GM13976 (cell line): ENCODE measurements at regions not wholly inside any gene's neighbourhood (a gene's known extent, or its start where the extent isn't known, plus 50 kb on each side); places are given as distances from the start of the nearest gene placed in this dataset.

Source experiments
- DNase-seq: peaks from one replicate; pipeline ENCODE4 v3.0.0; 2012; ENCODE audit warnings: low spot score
- CTCF ChIP-seq: IDR thresholded peaks from 2 replicates; pipeline ENCODE4 v1.5.1; 2012; ENCODE audit warnings: borderline replicate concordance, mild to moderate bottlenecking; ENCODE audit not compliant: insufficient read depth; ENCODE audit errors: extremely low read depth, missing control alignments, control extremely low read depth
- in situ Hi-C: fragments of 300-500 bp; cut with MboI; formaldehyde crosslinking; loops from one replicate; pipeline ENCODE4 v1.12.0; 2022; ENCODE audit warnings: low sequenced_read_pairs, mixed read lengths, inconsistent platforms; ENCODE audit not compliant: unreplicated experiment

DNA sequence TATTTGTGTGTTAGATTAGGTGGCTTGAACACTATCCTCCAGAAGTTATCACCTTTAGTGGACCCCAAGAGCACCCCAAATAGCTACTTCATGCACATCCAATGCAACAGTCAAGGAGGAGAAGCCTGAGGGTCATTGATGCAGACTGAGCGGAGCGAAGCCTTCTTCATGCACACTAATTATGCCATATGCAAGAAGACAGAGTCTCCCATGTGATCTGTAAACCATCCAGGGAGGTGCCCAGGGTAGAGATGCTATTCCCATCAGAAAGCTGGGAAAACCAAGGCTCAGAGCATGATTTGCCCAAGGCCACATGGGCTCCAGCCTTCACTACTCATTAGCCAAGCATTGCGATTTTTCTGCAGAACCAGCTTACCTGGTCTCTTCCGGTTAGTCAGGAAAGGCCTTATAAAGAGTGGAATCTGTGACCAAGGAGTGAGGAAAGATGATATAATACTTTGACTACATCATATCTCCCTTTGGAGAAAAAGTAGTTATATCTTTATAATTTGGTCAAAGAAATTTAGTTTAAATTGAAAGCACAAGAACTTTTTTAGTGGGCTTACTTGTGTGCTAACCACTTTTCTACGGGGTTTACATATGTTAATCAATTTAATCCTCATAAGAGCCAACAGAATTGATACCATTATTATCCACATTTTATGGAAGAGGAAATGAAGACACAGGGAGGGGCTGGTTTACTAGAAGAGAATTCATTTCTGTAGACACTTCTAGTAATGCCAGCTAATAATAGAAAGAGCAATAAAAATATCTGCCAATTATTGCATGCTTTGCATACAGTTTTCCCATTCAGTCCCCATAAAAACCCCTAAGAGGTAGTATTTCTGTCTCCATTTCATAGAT is 220.0 kb downstream of the ESM1 start:
- no peak for DNase-seq
- in situ Hi-C loops: no loop called here
- no peak for TF ChIP-seq CTCF

GRCh38 chr5:54764102-54765090 is 221.0 kb downstream of the ESM1 start:
- no peak for DNase-seq
- TF ChIP-seq CTCF: no peak
- in situ Hi-C loops: no loop called here

GRCh38 chr5:54761213-54761701 is 224.1 kb downstream of the ESM1 start:
- TF ChIP-seq CTCF: no peak
- no peak for DNase-seq
- in situ Hi-C loops: no loop called here

- in situ Hi-C loops: no loop called here
- no peak for DNase-seq
- TF ChIP-seq CTCF: no peak
Observed at GRCh38 chr5:54760182-54760935, 225.0 kb downstream of the ESM1 start.

GRCh38 chr5:54758038-54758437 is 227.4 kb downstream of the ESM1 start:
- in situ Hi-C loops: no loop called here
- no peak for TF ChIP-seq CTCF
- DNase-seq: no peak

- in situ Hi-C loops: no loop called here
- DNase-seq: no peak
- no peak for TF ChIP-seq CTCF
Observed at GRCh38 chr5:54757541-54757940, 227.9 kb downstream of the ESM1 start.
